ENCODE measurements at regions not wholly inside any gene's neighbourhood (a gene's known extent, or its start where the extent isn't known, plus 50 kb on each side); places are given as distances from the start of the nearest gene placed in this dataset.

GRCh38 chr3:99548674-99549073 lies 89.7 kb upstream of the COL8A1 start:
- H3K27ac ChIP-seq, result no peak overlapping the region
- H3K9me3 ChIP-seq, result no peaks in the 10 kb centered on the region
- H3K4me1 ChIP-seq, result peaks cover 0 to 27% (median 4%) of the 10 kb centered on the region in 3 donors
- no peaks in the 10 kb centered on the region for H3K36me3 ChIP-seq
- TF ChIP-seq CTCF (IDR thresholded peaks at IDR 0.05) (no peak), POLR2A (IDR thresholded peaks at IDR 0.05) (no peak), EP300 (IDR thresholded peaks at IDR 0.05) (no peak), POLR2AphosphoS5 (IDR thresholded peaks at IDR 0.05) (no peak)
- no peak overlapping the region for H3K4me3 ChIP-seq
- no peaks in the 10 kb centered on the region for H3K27me3 ChIP-seq
- no peak for ATAC-seq
- WGBS, 2 donors (ENCODE audit: low coverage in 1 of 2), result 53 to 71% methylated on average over 1 of the region's 1 CpG

- WGBS, 2 donors (ENCODE audit: low coverage in 1 of 2), result 21 to 33% methylated on average over 3 of the region's 3 CpGs
- no peak for TF ChIP-seq POLR2A (IDR thresholded peaks at IDR 0.05)
- TF ChIP-seq POLR2AphosphoS5 (IDR thresholded peaks at IDR 0.05), result no peak
- no peak for TF ChIP-seq EP300 (IDR thresholded peaks at IDR 0.05)
- TF ChIP-seq CTCF (IDR thresholded peaks at IDR 0.05), result no peak
- peak overlapping the region in 1 of 2 donors; percentile 4 for H3K4me3 ChIP-seq
- no peaks in the 10 kb centered on the region for H3K36me3 ChIP-seq
- H3K27me3 ChIP-seq, result no peaks in the 10 kb centered on the region
- peak overlapping the region; percentile 13 to 43 (median 30) for H3K27ac ChIP-seq
- no peak for ATAC-seq
- H3K4me1 ChIP-seq, result peaks cover 0 to 27% (median 4%) of the 10 kb centered on the region in 3 donors
- H3K9me3 ChIP-seq, result no peaks in the 10 kb centered on the region
Observed at GRCh38 chr3:99545941-99546580, 92.3 kb upstream of the COL8A1 start.

- Histone ChIP-seq H3K4me1 (peaks cover 0 to 24% (median 0%) of the 10 kb centered on the region in 3 donors), H3K4me3 (no peak overlapping the region), H3K9me3 (no peaks in the 10 kb centered on the region), H3K36me3 (no peaks in the 10 kb centered on the region), H3K27me3 (no peaks in the 10 kb centered on the region), H3K27ac (peak overlapping the region in 1 of 4 donors; percentile 25)
- peak; percentile 16 for TF ChIP-seq POLR2AphosphoS5 (IDR thresholded peaks at IDR 0.05)
- no peak for TF ChIP-seq EP300 (IDR thresholded peaks at IDR 0.05)
- ATAC-seq, result peak; percentile 29
- 46 to 100% methylated on average over 1 to 4 of the region's 4 CpGs for WGBS, 2 donors (ENCODE audit: low coverage in 1 of 2)
Observed at GRCh38 chr3:99544786-99545281, 93.6 kb upstream of the COL8A1 start.

- H3K36me3 ChIP-seq, result no peaks in the 10 kb centered on the region
- 0% methylated on average over 1 of the region's 1 CpG for WGBS, 2 donors (ENCODE audit: low coverage in 1 of 2)
- TF ChIP-seq EP300 (IDR thresholded peaks at IDR 0.05), result no peak
- TF ChIP-seq POLR2A (IDR thresholded peaks at IDR 0.05), result no peak
- no peak for TF ChIP-seq CTCF (IDR thresholded peaks at IDR 0.05)
- no peak for TF ChIP-seq POLR2AphosphoS5 (IDR thresholded peaks at IDR 0.05)
- H3K9me3 ChIP-seq, result no peaks in the 10 kb centered on the region
- no peaks in the 10 kb centered on the region for H3K27me3 ChIP-seq
- H3K27ac ChIP-seq, result no peak overlapping the region
- H3K4me1 ChIP-seq, result peaks cover 0 to 18% (median 0%) of the 10 kb centered on the region in 3 donors
- H3K4me3 ChIP-seq, result no peak overlapping the region
- ATAC-seq, result no peak
Observed at GRCh38 chr3:99543796-99544195, 94.6 kb upstream of the COL8A1 start.

GRCh38 chr3:99542767-99543518 lies 95.5 kb upstream of the COL8A1 start:
- H3K9me3 ChIP-seq, result no peaks in the 10 kb centered on the region
- H3K27ac ChIP-seq, result no peak overlapping the region
- H3K27me3 ChIP-seq, result no peaks in the 10 kb centered on the region
- H3K4me1 ChIP-seq, result peaks cover 0 to 14% (median 0%) of the 10 kb centered on the region in 3 donors
- WGBS, 2 donors (ENCODE audit: low coverage in 1 of 2), result 53 to 64% methylated on average over 2 to 4 of the region's 4 CpGs
- no peak overlapping the region for H3K4me3 ChIP-seq
- no peak for TF ChIP-seq POLR2A (IDR thresholded peaks at IDR 0.05)
- TF ChIP-seq POLR2AphosphoS5 (IDR thresholded peaks at IDR 0.05), result no peak
- no peak for TF ChIP-seq EP300 (IDR thresholded peaks at IDR 0.05)
- TF ChIP-seq CTCF (IDR thresholded peaks at IDR 0.05), result no peak
- ATAC-seq, result no peak
- H3K36me3 ChIP-seq, result no peaks in the 10 kb centered on the region

Measured in gastroesophageal sphincter (tissue), 4 donors.